ENCODE measurements at regions not wholly inside any gene's neighbourhood (a gene's known extent, or its start where the extent isn't known, plus 50 kb on each side); places are given as distances from the start of the nearest gene placed in this dataset.

DNA sequence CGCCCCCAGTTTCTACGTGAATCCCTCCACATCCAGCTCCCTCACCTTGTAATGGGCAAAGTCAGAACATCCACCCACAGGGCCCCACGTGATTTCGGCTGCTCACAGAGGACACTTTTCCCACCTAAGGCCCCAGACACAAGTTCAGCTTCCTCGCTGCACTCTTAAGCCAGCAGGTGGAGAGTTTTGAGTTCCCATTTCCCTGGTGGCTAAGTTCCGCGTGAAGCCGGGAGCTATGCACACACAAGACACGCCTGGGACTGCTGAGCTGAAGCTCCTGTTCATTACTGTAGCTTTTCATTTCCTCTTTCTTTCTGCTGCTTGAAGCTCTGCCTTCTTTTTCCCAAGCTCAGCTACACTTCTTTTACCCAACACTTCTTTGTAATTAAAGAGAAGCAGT lies 273.8 kb downstream of the NPIPA8 start:
- no peak for TF ChIP-seq CTCF (IDR thresholded peaks at IDR 0.05; ENCODE audit: low read depth, low read length, poor library complexity, severe bottlenecking)
- no peak for TF ChIP-seq EZH2phosphoT487 (IDR thresholded peaks at IDR 0.05; ENCODE audit: borderline replicate concordance, low read length)
